ENCODE measurements at regions not wholly inside any gene's neighbourhood (a gene's known extent, or its start where the extent isn't known, plus 50 kb on each side); places are given as distances from the start of the nearest gene placed in this dataset.

- DNase-seq (ENCODE audit: low spot score) = no peak
Observed at GRCh38 chr2:120898961-120899750, 163.5 kb downstream of the GLI2 start.

- no peak for DNase-seq (ENCODE audit: low spot score)
Observed at GRCh38 chr2:120899771-120900170, 164.1 kb downstream of the GLI2 start.

GRCh38 chr2:120901201-120901600 is 165.5 kb downstream of the GLI2 start:
- no peak for DNase-seq (ENCODE audit: low spot score)

GRCh38 chr2:120902592-120902991 is 166.9 kb downstream of the GLI2 start:
- no peak for DNase-seq (ENCODE audit: low spot score)

GRCh38 chr2:120904379-120904778 is 168.7 kb downstream of the GLI2 start:
- no peak for DNase-seq (ENCODE audit: low spot score)

- DNase-seq (ENCODE audit: low spot score) = no peak
Observed at GRCh38 chr2:120904830-120905234, 169.2 kb downstream of the GLI2 start.

GRCh38 chr2:120905298-120905697 is 169.6 kb downstream of the GLI2 start:
- DNase-seq (ENCODE audit: low spot score) = no peak

GRCh38 chr2:120905824-120906571 is 170.3 kb downstream of the GLI2 start:
- no peak for DNase-seq (ENCODE audit: low spot score)

- DNase-seq (ENCODE audit: low spot score) = no peak
Observed at GRCh38 chr2:120906914-120907313, 171.2 kb downstream of the GLI2 start.

- no peak for DNase-seq (ENCODE audit: low spot score)
Observed at GRCh38 chr2:120907822-120908221, 172.2 kb downstream of the GLI2 start.

- DNase-seq (ENCODE audit: low spot score) = no peak
Observed at GRCh38 chr2:120908314-120908975, 172.8 kb downstream of the GLI2 start.

GRCh38 chr2:120909102-120909501 is 173.4 kb downstream of the GLI2 start:
- no peak for DNase-seq (ENCODE audit: low spot score)

- DNase-seq (ENCODE audit: low spot score) = no peak
Observed at GRCh38 chr2:120910164-120910563, 174.5 kb downstream of the GLI2 start.

- peak; percentile 63 for DNase-seq (ENCODE audit: low spot score)
Observed at GRCh38 chr2:120910956-120911951, 175.6 kb downstream of the GLI2 start.

GRCh38 chr2:120912101-120912985 is 176.7 kb downstream of the GLI2 start:
- DNase-seq (ENCODE audit: low spot score) = no peak

- DNase-seq (ENCODE audit: low spot score) = no peak
Observed at GRCh38 chr2:120913972-120914838, 178.5 kb downstream of the GLI2 start.

GRCh38 chr2:120914839-120915521 is 179.3 kb downstream of the GLI2 start:
- peak; percentile 63 for DNase-seq (ENCODE audit: low spot score)

GRCh38 chr2:120915670-120916069 is 180.0 kb downstream of the GLI2 start:
- DNase-seq (ENCODE audit: low spot score) = no peak

- DNase-seq (ENCODE audit: low spot score) = no peak
Observed at GRCh38 chr2:120916446-120916845, 180.8 kb downstream of the GLI2 start.
